Astrocyte (in vitro differentiated cells and primary cell): ENCODE measurements at regions not wholly inside any gene's neighbourhood (a gene's known extent, or its start where the extent isn't known, plus 50 kb on each side); places are given as distances from the start of the nearest gene placed in this dataset.

Experiments
- DNase-seq: peaks from one replicate; pipeline ENCODE4 v3.0.0-alpha.2; 2010; ENCODE audit warnings: low read depth
- FAIRE-seq: peaks from 2 replicates; lab custom pipeline; 2011; peaks lifted over from hg19 to GRCh38; lab: Jason Lieb, UNC
- H2AFZ ChIP-seq: 2 replicates; pipeline ENCODE4 v1.6.0; 2012; ENCODE audit warnings: low read depth, low read length, inconsistent platforms
- H3K27ac ChIP-seq: 2 replicates; pipeline ENCODE4 v1.5.1; 2011; ENCODE audit warnings: low read depth, low read length, inconsistent platforms
- H3K27me3 ChIP-seq: 2 replicates; pipeline ENCODE4 v1.6.0; 2011; ENCODE audit warnings: low read length, inconsistent platforms; ENCODE audit not compliant: insufficient read depth
- H3K36me3 ChIP-seq: 2 replicates; pipeline ENCODE4 v1.5.1; 2011; ENCODE audit warnings: low read length, inconsistent platforms; ENCODE audit not compliant: insufficient read depth
- H3K4me1 ChIP-seq: 2 replicates; pipeline ENCODE4 v1.5.1; 2011; ENCODE audit warnings: low read length, inconsistent platforms; ENCODE audit not compliant: insufficient read depth
- H3K4me2 ChIP-seq: 2 replicates; pipeline ENCODE4 v1.6.0; 2012; ENCODE audit warnings: low read length, inconsistent platforms
- H3K4me3 ChIP-seq: 2 replicates; pipeline ENCODE4 v1.5.1; 2011; ENCODE audit warnings: low read depth, mild to moderate bottlenecking, low read length, inconsistent platforms; ENCODE audit not compliant: insufficient read depth
- H3K79me2 ChIP-seq: 2 replicates; pipeline ENCODE4 v1.6.0; 2012; ENCODE audit warnings: mild to moderate bottlenecking, low read length, inconsistent platforms; ENCODE audit not compliant: insufficient read depth
- H3K9ac ChIP-seq: 2 replicates; pipeline ENCODE4 v1.6.0; 2012; ENCODE audit warnings: mild to moderate bottlenecking, low read length, inconsistent platforms
- H3K9me3 ChIP-seq: 2 replicates; pipeline ENCODE4 v1.5.1; 2012; ENCODE audit warnings: low read depth, mild to moderate bottlenecking, low read length, inconsistent platforms; ENCODE audit not compliant: insufficient read depth
- H4K20me1 ChIP-seq: 2 replicates; pipeline ENCODE4 v1.6.0; 2012; ENCODE audit warnings: low read length, inconsistent platforms; ENCODE audit not compliant: insufficient read depth
- H3K27ac Mint-ChIP-seq: one replicate; pipeline ENCODE4 v1.8.0; 2021; ENCODE audit warnings: mild to moderate bottlenecking, mixed read lengths; ENCODE audit not compliant: unreplicated experiment
- H3K27me3 Mint-ChIP-seq: one replicate; pipeline ENCODE4 v1.8.0; 2021; ENCODE audit warnings: low read depth, mixed read lengths; ENCODE audit not compliant: unreplicated experiment
- H3K36me3 Mint-ChIP-seq: one replicate; pipeline ENCODE4 v1.8.0; 2021; ENCODE audit warnings: low read depth, mixed read lengths; ENCODE audit not compliant: unreplicated experiment
- H3K4me1 Mint-ChIP-seq: one replicate; pipeline ENCODE4 v1.8.0; 2021; ENCODE audit warnings: low read depth, mixed read lengths; ENCODE audit not compliant: unreplicated experiment
- H3K4me3 Mint-ChIP-seq: one replicate; pipeline ENCODE4 v1.8.0; 2021; ENCODE audit warnings: mild to moderate bottlenecking, moderate library complexity, mixed read lengths; ENCODE audit not compliant: unreplicated experiment
- H3K9me3 Mint-ChIP-seq: one replicate; pipeline ENCODE4 v1.8.0; 2021; ENCODE audit warnings: mild to moderate bottlenecking, mixed read lengths; ENCODE audit not compliant: unreplicated experiment
- CTCF ChIP-seq: IDR thresholded peaks from 2 replicates; pipeline ENCODE4 v1.5.1; 2011; ENCODE audit warnings: low read depth, mild to moderate bottlenecking, inconsistent platforms, low read length, moderate library complexity; ENCODE audit not compliant: insufficient read depth
- EZH2 ChIP-seq: IDR thresholded peaks from 2 replicates; pipeline ENCODE4 v1.6.1; 2012; ENCODE audit warnings: mild to moderate bottlenecking, low read length, inconsistent platforms; ENCODE audit not compliant: insufficient read depth

- Mint-ChIP-seq H3K27me3 (no peaks in the 10 kb centered on the region), H3K4me3 (no peak overlapping the region), H3K4me1 (no peaks in the 10 kb centered on the region), H3K36me3 (no peaks in the 10 kb centered on the region), H3K9me3 (no peaks in the 10 kb centered on the region), H3K27ac (no peak overlapping the region)
- Histone ChIP-seq H3K4me2 (no peak overlapping the region), H3K4me1 (no peaks in the 10 kb centered on the region), H3K4me3 (no peak overlapping the region), H3K79me2 (no peaks in the 10 kb centered on the region), H4K20me1 (no peaks in the 10 kb centered on the region), H3K27me3 (no peaks in the 10 kb centered on the region), H3K9me3 (no peaks in the 10 kb centered on the region), H3K36me3 (no peaks in the 10 kb centered on the region), H2AFZ (no peak overlapping the region), H3K9ac (no peak overlapping the region), H3K27ac (no peak overlapping the region)
- FAIRE-seq (no peak), DNase-seq (no peak)
- no peak for TF ChIP-seq EZH2
- no peak for TF ChIP-seq CTCF
Measured at GRCh38 chr14:83120187-83120586, 1586.5 kb upstream of the SEL1L start.

DNA sequence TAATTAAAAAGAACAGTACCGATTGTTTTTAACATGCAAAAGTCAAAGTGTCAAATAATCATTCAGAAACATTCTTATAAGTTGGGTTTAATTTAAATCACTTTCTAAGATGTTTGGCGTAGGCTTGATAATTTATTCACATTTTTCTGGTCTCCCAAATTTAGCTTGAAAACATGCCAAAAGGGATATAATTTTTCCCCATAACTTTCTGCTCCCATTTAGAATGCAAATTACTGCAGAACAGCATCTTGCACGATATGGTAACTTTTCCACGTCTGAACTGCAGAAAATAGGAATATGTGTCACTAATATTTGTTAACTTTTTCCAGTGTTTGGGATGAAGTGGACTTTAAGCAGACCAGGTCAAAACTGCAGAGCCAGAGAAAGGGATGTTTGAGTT lies 1592.4 kb upstream of the SEL1L start:
- Histone ChIP-seq H3K36me3 (no peaks in the 10 kb centered on the region), H3K4me3 (no peak overlapping the region), H3K9ac (no peak overlapping the region), H2AFZ (no peak overlapping the region), H3K27ac (no peak overlapping the region), H3K4me1 (no peaks in the 10 kb centered on the region), H3K9me3 (no peaks in the 10 kb centered on the region), H3K79me2 (no peaks in the 10 kb centered on the region), H4K20me1 (no peaks in the 10 kb centered on the region), H3K4me2 (no peak overlapping the region), H3K27me3 (no peaks in the 10 kb centered on the region)
- Mint-ChIP-seq H3K27ac (no peak overlapping the region), H3K27me3 (no peaks in the 10 kb centered on the region), H3K9me3 (no peaks in the 10 kb centered on the region), H3K4me3 (no peak overlapping the region), H3K36me3 (no peaks in the 10 kb centered on the region), H3K4me1 (no peaks in the 10 kb centered on the region)
- FAIRE-seq (no peak), DNase-seq (no peak)
- TF ChIP-seq EZH2 (no peak), CTCF (no peak)

DNA sequence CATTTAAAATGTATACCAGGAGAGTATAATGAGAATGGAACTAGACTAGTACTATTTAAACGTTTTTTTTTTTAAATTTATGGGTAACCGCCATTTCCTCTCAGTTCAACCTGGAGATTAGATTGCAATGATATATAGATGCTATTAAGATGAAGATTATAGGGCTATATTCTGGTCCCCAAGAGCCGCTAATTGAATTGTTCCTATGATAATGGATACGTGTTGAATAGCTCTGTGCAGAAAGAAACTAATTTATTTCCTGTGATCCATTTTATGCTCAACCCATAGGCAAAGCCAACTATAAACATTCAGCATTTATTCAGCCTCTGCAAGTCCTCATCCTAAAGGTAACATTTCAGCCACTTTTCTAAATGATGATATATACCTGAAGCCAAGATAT lies 1595.1 kb upstream of the SEL1L start:
- Histone ChIP-seq H3K9ac (no peak overlapping the region), H3K4me3 (no peak overlapping the region), H3K79me2 (no peaks in the 10 kb centered on the region), H4K20me1 (no peaks in the 10 kb centered on the region), H3K4me2 (no peak overlapping the region), H3K9me3 (no peaks in the 10 kb centered on the region), H2AFZ (no peak overlapping the region), H3K4me1 (no peaks in the 10 kb centered on the region), H3K27ac (no peak overlapping the region), H3K27me3 (no peaks in the 10 kb centered on the region), H3K36me3 (no peaks in the 10 kb centered on the region)
- TF ChIP-seq EZH2: no peak
- no peak for TF ChIP-seq CTCF
- Mint-ChIP-seq H3K36me3 (no peaks in the 10 kb centered on the region), H3K9me3 (no peaks in the 10 kb centered on the region), H3K4me3 (no peak overlapping the region), H3K27me3 (no peaks in the 10 kb centered on the region), H3K27ac (no peak overlapping the region), H3K4me1 (no peaks in the 10 kb centered on the region)
- DNase-seq (no peak), FAIRE-seq (no peak)
